ENCODE measurements at regions not wholly inside any gene's neighbourhood (a gene's known extent, or its start where the extent isn't known, plus 50 kb on each side); places are given as distances from the start of the nearest gene placed in this dataset.

- TF ChIP-seq, protein P1, sequence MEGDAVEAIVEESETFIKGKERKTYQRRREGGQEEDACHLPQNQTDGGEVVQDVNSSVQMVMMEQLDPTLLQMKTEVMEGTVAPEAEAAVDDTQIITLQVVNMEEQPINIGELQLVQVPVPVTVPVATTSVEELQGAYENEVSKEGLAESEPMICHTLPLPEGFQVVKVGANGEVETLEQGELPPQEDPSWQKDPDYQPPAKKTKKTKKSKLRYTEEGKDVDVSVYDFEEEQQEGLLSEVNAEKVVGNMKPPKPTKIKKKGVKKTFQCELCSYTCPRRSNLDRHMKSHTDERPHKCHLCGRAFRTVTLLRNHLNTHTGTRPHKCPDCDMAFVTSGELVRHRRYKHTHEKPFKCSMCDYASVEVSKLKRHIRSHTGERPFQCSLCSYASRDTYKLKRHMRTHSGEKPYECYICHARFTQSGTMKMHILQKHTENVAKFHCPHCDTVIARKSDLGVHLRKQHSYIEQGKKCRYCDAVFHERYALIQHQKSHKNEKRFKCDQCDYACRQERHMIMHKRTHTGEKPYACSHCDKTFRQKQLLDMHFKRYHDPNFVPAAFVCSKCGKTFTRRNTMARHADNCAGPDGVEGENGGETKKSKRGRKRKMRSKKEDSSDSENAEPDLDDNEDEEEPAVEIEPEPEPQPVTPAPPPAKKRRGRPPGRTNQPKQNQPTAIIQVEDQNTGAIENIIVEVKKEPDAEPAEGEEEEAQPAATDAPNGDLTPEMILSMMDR (IDR thresholded peaks at IDR 0.05; ENCODE audit: insufficient read depth, low read length, severe bottlenecking) = no peak
- no peaks in the 10 kb centered on the region for H3K36me3 ChIP-seq (ENCODE audit: control insufficient read depth, insufficient read depth, low read length)
- no peaks in the 10 kb centered on the region for H3K27me3 ChIP-seq (ENCODE audit: control insufficient read depth, insufficient read depth, low read length)
- H3K4me3 ChIP-seq (ENCODE audit: low read depth, low read length) = no peak overlapping the region
- FAIRE-seq = no peak
- no peak for DNase-seq (ENCODE audit: low read depth)
Measured at GRCh38 chr12:16118586-16118985, 158.9 kb downstream of the SLC15A5 start.

DNA sequence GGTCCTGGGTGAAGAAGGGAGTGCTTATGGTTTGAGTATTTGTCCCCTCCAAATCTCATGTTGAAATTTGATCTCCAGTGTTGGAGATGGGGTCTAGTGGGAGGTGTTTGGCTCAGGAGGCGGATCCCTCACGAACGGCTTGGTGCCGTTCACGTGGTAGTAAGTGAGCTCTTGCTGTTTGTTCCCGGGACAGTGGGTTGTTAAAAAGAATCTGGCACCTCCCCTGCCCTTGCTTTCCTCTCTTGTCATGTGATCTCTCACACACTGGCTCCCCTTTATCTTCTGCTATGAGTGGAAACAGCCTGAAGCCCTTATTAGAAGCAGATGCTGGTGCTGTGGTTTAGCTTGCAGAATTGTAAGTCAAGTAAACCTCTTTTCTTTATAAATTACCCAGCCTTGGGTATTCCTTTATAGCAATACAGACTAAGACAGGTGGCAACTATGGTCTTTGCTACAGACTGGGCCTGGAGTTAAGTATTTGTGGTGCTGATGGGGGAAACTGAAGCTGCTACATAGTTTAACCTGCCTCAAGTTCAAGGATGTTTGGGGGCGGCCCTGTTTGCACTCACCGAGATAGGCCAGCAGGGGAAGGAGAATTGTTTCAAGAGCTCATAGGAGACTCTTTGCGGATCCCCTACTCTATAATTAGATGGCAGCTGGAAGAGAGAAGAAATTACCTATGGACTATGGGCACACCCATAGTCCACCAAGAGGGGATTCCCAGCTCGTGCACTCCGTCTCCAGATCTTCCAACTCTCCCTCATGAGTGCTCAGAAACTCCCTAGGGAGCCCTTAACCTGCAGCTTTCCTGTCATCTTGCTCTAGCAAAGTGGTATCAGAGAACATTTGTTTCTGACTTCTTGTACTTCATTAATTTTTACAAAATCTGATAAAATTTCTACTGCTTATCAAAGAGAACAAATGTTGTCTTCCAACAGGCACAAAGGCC, 164.6 kb downstream of the SLC15A5 start:
- H3K4me3 ChIP-seq (ENCODE audit: low read depth, low read length) = no peak overlapping the region
- no peaks in the 10 kb centered on the region for H3K27me3 ChIP-seq (ENCODE audit: control insufficient read depth, insufficient read depth, low read length)
- DNase-seq (ENCODE audit: low read depth) (no peak), FAIRE-seq (no peak)
- TF ChIP-seq, protein P1 (IDR thresholded peaks at IDR 0.05; ENCODE audit: insufficient read depth, low read length, severe bottlenecking) = no peak
- no peaks in the 10 kb centered on the region for H3K36me3 ChIP-seq (ENCODE audit: control insufficient read depth, insufficient read depth, low read length)

DNA sequence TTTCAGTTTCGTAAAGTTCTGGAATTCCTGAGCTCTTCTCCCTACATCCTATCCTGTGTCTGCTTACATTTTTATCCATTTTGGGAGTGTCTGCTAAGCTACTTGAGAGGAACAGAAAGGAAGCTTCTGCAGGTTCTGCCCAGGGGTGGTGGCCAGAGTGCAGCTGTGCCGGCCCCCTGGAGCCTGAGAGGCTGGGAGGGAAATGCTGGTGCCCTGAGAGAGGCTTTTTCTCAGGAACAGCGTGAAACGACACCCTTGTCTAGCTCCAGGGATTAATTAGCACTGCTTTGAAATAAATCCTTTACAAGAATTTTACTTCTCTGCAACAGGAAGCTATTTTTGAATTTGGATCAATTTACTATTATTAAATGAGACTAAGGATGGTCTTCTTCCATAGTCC, 165.4 kb downstream of the SLC15A5 start:
- DNase-seq (ENCODE audit: low read depth) (no peak), FAIRE-seq (no peak)
- TF ChIP-seq, protein P1 (IDR thresholded peaks at IDR 0.05; ENCODE audit: insufficient read depth, low read length, severe bottlenecking) = no peak
- no peaks in the 10 kb centered on the region for H3K36me3 ChIP-seq (ENCODE audit: control insufficient read depth, insufficient read depth, low read length)
- no peaks in the 10 kb centered on the region for H3K27me3 ChIP-seq (ENCODE audit: control insufficient read depth, insufficient read depth, low read length)
- no peak overlapping the region for H3K4me3 ChIP-seq (ENCODE audit: low read depth, low read length)

- no peak for FAIRE-seq
- TF ChIP-seq, protein P1 (IDR thresholded peaks at IDR 0.05; ENCODE audit: insufficient read depth, low read length, severe bottlenecking) = no peak
Measured at GRCh38 chr12:16110596-16110995, 166.9 kb downstream of the SLC15A5 start.

DNA sequence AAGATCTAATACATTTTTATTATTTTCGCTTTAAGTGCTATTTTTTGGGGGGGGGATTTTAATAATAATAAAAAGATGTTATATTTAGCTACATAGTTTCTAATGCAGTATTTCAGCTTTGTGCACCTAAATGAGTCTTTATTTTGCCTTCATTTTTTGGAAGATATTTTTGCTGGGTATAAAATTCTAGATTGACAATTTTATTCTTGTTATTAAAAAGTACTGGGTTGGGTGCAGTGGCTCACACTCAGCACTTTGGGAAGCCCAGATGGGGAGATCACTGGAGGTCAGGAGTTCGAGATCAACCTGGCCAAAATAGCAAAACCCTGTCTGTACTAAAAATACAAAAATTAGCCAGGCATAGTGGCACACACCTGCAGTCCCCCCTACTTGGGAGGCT, 173.6 kb downstream of the SLC15A5 start:
- Histone ChIP-seq H3K27me3 (ENCODE audit: control insufficient read depth, insufficient read depth, low read length) (no peaks in the 10 kb centered on the region), H3K4me3 (ENCODE audit: low read depth, low read length) (no peak overlapping the region), H3K36me3 (ENCODE audit: control insufficient read depth, insufficient read depth, low read length) (no peaks in the 10 kb centered on the region)
- TF ChIP-seq, protein P1 (IDR thresholded peaks at IDR 0.05; ENCODE audit: insufficient read depth, low read length, severe bottlenecking) = no peak
- FAIRE-seq = no peak
- DNase-seq (ENCODE audit: low read depth) = no peak

More at GRCh38 chr12:16110596-16110995, 166.9 kb downstream of the SLC15A5 start:
- no peak for DNase-seq (ENCODE audit: low read depth)
- Histone ChIP-seq H3K36me3 (ENCODE audit: control insufficient read depth, insufficient read depth, low read length) (no peaks in the 10 kb centered on the region), H3K4me3 (ENCODE audit: low read depth, low read length) (no peak overlapping the region), H3K27me3 (ENCODE audit: control insufficient read depth, insufficient read depth, low read length) (no peaks in the 10 kb centered on the region)
